ENCODE measurements at regions not wholly inside any gene's neighbourhood (a gene's known extent, or its start where the extent isn't known, plus 50 kb on each side); places are given as distances from the start of the nearest gene placed in this dataset.

GRCh38 chr4:43607400-43607799, 714.9 kb downstream of the GRXCR1 start:
- TF ChIP-seq CTCF (IDR thresholded peaks at IDR 0.05 in 8 of 11, conservative IDR thresholded peaks at IDR 0.05 in 3 of 11) (no peak), POLR2A (IDR thresholded peaks at IDR 0.05) (no peak), POLR2AphosphoS5 (IDR thresholded peaks at IDR 0.05) (no peak)
